LoVo (cell line): ENCODE measurements at regions not wholly inside any gene's neighbourhood (a gene's known extent, or its start where the extent isn't known, plus 50 kb on each side); places are given as distances from the start of the nearest gene placed in this dataset.
"Not testable (repeated sequence)": the region's sequence is repeated elsewhere in the genome, so short reads cannot be mapped to it uniquely, and the experiment has no call there.

Experiments used
- DNase-seq: peaks from one replicate; pipeline ENCODE4 v3.0.0-alpha.2; 2016; ENCODE audit warnings: low spot score

GRCh38 chr5:89213573-89213972, 330.6 kb upstream of the MEF2C start:
- no peak for DNase-seq

- no peak for DNase-seq
These were observed 328.9 kb upstream of the MEF2C start for GRCh38 chr5:89211836-89212235.

GRCh38 chr5:89208811-89209210, 325.8 kb upstream of the MEF2C start:
- DNase-seq: no peak

- DNase-seq: no peak
These were observed 325.4 kb upstream of the MEF2C start for GRCh38 chr5:89208392-89208791.

GRCh38 chr5:89204756-89205155, 321.8 kb upstream of the MEF2C start:
- no peak for DNase-seq

DNA sequence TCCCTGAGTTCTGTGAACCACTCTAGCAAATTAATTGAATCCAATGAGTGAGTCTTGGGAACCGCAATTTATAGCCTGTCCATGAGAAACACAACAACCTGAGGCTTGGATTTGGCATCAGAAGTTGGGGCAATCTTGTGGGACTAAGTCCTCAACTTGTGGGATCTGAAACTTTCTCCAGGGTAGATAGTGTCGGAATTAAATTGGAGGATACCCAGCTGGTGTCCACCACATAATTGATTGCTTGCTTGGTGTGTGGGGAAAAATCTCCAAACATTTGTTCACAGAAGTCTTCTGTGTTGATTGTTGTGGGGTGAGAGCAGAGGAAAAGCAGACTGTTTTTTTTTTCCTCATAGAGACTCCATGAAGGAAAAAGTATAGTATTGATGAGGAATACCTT, 320.6 kb upstream of the MEF2C start:
- DNase-seq: no peak

- peak; percentile 50 for DNase-seq
These were observed 317.9 kb upstream of the MEF2C start for GRCh38 chr5:89200899-89201298.

- DNase-seq: no peak
These were observed 316.3 kb upstream of the MEF2C start for GRCh38 chr5:89199306-89199705.

DNA sequence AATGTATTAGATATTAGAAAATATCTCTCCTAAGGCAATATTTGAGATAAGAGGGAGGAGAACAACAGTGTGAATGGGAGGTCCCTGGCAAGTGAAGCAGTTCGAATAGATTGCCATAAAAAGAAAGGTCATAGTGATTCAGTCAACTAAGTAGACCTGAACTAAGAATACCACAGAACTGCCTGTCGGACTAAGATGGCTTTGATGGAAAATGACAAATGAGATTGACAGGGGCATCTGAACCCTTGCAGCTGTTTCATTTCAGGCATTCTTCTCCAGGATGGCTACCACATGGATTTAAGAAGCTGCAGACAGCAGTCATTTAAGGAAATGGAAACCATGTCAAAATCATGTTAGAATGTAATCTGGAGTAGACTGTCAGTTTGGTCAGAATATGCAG, 308.4 kb upstream of the MEF2C start:
- DNase-seq: no peak

DNA sequence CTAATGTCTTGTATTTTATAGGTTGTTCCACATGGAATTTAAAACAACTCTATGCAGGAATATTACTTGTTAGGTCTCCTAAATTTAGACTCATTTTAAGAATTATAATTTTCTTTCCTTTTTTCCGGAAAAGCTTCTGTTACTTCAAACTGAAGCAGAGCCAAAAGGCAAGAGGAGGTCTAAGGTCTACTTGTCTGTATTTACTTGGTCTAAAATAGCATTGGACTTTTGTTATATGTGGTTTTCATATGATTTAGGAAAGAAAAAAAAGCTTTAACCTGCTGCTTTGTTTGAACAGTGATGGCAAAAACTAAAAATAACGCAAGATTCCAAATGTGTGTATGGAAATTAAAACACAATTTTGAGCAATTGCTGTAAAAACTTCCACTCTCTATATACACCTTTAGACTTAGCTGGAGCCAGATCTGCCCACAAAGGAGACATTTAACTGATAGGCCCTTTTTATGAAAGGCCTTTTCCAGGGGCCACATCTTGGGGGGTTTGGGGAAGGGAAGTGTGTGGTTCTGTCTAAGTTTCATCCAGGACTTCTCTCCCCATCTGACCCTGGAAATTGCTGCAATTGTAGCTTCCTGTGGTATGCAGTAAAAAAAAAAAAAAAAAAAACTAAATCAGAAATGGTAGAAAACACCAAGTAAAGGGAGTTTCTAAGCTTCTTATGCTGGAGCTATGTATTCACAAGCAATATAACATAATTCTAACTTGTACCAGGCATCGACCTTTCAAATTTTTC, 307.7 kb upstream of the MEF2C start:
- no peak for DNase-seq

GRCh38 chr5:89187883-89188465, 305.0 kb upstream of the MEF2C start:
- DNase-seq: peak; percentile 6

DNA sequence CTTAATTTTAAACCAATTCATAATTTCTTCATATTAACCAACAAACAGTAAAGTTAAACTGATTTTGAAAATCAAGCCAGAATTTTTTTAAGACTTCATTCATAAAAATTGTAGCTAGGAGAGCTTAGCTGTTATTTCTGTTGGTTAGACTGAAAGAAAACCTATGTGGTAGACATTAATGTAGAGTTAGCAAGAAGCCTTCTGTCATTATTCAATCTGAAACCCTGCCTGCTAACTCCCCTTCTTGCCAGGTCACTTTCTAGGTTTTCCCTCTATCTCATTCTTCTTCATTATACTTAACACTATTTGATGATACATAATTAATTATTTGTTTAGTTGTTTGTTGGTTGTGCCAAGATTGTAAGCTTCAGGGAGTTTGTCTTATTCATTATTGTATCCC, 304.3 kb upstream of the MEF2C start:
- DNase-seq: no peak

- DNase-seq: no peak
These were observed 298.6 kb upstream of the MEF2C start for GRCh38 chr5:89181546-89181945.

DNA sequence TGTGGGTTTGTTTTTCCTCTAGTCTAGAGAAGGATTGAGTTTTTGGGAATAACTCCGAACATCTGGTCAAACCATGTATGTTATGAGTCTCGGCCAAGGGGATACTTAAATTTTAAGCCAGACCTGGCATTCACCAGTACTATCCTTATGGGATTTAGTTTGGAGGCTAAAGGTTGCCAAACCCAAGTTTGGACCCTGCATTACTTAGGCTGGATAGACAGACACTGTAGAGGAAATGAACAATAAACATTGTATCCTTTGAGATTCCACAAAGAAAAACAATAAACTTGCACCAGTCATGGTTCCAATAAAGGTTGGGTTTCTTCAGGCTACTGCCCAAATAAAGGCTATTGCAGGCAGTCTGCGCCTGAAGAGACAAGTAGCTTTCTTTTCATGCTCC, 296.7 kb upstream of the MEF2C start:
- DNase-seq: no peak

GRCh38 chr5:89178541-89178940, 295.6 kb upstream of the MEF2C start:
- DNase-seq: no peak

- no peak for DNase-seq
These were observed 290.5 kb upstream of the MEF2C start for GRCh38 chr5:89173528-89173927.

DNA sequence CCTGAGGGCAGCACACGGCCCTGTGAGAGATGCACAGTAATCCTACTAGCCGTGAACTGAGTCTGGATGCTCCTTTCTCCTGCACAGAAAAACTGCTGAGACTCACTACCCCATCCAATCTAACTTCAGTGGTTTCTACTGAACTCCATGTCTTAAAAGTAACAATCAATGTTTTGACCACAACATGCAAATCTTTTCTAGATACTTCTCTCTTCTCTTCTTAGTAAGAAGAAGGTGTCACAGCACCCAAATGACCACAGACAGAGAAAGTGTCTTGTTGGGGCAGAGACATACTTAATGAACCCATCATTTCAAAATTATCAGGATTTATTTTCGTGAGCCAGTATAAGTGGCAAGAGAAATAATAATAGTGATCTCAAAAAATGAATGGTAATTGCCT, 285.8 kb upstream of the MEF2C start:
- DNase-seq: no peak

DNA sequence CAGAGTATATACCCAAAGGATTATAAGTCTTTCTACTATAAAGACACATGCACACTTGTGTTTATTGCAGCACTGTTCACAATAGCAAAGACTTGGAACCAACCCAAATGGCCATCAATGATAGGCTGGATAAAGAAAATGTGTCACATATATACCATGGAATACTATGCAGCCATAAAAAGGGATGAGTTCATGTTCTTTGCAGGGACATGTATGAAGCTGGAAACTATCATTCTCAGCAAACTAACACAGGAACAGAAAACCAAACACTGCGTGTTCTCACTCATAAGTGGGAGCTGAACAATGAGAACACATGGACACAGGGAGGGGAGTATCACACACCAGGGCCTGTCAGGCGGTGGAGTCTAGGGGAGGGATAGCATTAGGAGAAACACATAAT, 281.7 kb upstream of the MEF2C start:
- not testable (repeated sequence) for DNase-seq

DNA sequence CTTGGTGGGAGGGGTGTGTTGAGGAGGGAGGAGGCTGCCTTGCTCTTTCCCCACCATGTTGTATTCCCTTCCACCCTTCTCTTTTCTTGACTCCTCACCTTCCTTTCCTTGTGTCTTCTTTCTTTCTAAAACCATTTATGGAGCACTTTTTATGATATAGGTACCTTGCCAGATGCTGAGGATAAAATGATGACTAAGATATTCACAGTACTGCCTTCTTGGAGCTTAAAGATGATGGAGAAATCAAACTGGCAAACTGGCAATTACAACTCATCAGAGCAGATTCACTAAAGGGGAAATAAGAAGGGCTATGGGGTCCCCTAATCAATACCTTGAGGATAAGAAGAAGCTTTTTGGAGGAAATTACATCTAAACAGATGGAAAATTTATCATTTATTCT, 273.2 kb upstream of the MEF2C start:
- DNase-seq: no peak

DNA sequence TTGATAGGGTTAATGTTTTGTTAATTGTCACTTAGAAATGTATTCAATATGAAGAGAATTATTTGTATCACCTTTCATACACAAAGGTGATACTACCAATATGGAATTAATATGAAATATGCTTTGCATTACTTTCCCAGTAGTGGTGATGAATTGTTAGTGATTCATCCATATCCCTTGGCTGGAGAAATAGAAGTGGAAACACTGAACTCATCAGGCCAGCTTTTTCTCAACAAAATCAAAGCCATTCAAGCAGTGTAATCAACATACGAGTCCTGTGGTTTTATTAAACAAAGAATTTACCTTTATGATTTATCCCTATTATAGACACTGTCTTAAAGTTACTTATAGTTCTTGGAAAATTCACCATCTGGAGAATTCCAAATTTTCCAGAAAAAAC, 264.0 kb upstream of the MEF2C start:
- DNase-seq: no peak

DNA sequence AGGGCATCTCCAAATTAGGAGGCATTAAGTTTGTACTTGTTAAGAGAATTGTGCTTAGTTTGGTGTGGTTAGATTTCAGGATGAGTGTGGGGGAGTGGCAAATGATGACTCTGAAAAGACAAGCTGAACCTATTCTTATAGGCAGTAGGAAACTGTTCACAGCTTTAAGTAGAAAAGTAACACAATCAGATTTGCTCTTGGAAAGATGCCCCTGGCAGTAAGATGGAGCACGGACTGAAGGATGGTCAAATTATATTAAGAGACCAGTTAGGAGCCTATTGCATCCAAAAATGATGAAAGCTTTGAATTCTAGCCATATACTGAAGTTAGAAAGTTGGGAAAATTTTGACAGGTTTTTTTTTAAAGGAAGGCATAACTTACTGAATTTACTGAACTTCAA, 254.2 kb upstream of the MEF2C start:
- no peak for DNase-seq

DNA sequence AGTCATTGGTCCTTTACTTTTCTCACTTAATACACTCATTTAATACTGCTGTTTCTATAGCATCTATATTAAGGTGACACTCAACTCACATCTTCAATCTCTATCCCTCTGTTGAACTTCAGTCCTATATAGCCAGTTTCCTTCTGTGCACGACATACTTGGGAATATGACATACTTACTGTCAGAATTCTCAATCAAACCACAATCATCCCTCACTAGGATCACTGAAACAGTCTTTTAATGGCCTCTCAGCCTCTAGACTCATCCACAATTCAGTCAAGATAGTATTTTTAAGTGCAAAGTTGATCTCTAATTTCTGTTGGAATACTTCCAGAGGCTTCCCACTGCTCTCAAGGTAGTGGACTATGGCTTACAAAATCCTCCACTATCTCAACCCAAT, 251.0 kb upstream of the MEF2C start:
- DNase-seq: no peak

GRCh38 chr5:89133129-89133528, 250.1 kb upstream of the MEF2C start:
- DNase-seq: no peak

- DNase-seq: no peak
These were observed 247.9 kb upstream of the MEF2C start for GRCh38 chr5:89130851-89131250.
